Hematopoietic multipotent progenitor cell treated with erythropoietin and hydrocortisone succinate and interleukin-3 and kit ligand, for 17 days (in vitro differentiated cells): ENCODE measurements at regions not wholly inside any gene's neighbourhood (a gene's known extent, or its start where the extent isn't known, plus 50 kb on each side); places are given as distances from the start of the nearest gene placed in this dataset.

Source experiments
- DNase-seq: peaks from one replicate; pipeline ENCODE4 v3.0.0-alpha.2; 2015; ENCODE audit warnings: low spot score

DNA sequence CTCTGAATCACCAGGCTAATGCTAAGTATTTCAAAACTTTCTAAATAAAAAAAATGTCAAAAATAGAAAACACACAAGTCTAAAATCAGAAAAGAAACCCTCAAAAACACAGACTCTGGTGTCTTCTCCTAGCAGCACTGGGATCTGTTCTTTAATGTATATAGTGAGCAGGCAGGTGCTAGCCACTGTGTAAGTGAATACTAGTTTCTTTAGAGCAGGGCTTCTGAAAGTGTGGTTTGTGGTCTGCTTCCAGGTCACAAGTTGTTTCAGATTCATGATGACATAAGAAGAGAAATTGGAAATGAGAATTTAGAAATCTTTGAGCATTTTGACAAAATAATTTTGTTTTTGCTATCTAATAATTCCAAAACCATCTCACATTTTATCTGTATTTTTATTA, 763.1 kb downstream of the USP25 start:
- DNase-seq = no peak

DNA sequence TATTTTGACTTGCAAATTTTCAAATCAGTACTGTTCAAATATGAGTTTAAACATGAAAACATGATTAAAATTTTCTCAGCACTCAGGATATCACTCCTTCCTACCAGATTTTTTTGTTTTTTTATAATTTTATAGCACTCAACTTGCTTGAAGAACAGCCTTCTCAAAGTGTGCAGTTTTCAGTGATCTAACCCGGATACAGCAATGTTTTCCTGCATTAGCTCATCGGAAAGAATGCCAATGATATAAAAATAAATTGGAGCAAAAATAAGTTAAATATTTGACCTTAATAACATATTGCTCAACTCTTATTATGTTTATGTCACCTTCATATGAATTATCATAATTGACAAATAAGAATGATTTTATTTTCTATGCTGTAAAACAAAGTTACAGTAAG, 766.8 kb downstream of the USP25 start:
- no peak for DNase-seq

DNA sequence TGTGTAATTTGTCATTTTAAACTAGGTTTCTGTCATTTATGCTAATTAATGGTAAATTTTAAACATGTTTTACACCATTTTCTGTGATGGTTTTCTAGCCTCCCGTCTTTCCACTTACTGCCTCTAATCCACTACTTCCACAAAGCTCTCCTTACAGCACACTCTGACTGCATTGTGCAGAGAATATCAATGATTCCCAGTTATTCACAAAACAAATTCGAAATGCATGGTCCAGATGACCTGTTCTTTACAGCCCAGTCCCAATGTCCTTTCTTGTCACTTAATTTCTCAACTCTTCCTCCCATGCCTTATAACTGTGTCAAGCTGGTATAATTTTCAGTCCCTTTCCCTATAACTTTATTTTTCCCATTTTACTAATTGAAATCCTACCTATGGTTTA, 770.5 kb downstream of the USP25 start:
- DNase-seq = no peak

DNA sequence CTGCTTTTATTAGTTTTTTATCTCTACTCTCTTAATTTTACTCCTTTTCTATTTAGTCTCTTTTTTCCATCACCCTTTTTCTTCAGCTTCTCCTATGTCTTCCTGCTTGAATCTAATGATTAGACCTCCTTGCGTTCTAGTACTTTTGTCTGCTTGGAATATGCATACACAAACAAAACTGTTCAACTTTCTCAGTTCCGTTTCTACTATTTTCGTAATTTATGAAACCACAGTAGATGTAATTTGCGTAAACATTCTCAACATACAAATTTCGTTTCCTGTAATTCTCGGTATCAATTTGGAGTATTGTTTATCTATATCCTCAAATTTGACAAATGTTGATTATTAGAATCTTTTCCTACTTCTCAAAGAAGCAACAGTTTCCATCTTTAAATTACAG, 772.5 kb downstream of the USP25 start:
- DNase-seq = no peak

DNA sequence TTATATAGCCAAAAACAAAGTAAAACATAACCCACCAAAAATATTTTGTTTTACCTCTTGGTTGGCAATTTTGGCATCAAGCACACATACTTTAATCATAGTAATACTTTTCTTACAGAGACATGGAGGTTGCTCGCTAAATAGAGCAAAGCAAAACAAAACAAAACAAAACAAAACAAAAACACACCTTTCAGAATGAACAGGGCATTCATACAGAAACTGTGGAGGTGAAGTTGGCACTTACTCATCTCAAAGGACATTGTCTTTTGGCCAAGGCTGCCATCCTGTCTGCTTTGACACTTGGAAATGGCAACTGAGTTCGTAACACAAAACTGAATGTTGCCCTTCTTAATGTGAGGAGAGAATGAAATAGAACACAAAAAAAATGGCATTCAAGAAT, 773.1 kb downstream of the USP25 start:
- DNase-seq = no peak

DNA sequence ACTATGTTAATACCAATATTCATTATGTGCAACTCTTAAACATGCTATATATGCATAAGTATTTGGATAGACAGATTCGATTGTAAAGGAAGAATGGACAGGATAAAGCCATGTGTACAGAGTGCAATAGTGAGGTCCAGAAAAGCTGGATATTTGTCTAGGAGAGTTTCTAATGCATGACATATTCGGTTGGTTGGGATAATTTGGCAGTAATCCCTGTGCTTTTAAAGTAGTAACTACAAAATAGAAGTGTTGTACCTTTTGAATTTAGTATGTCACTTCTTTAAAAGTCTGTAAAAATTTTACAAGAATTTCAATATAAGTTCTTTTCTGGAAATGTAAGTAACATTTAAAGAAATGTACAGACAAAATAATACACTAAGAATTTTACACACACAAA, 774.5 kb downstream of the USP25 start:
- no peak for DNase-seq

DNA sequence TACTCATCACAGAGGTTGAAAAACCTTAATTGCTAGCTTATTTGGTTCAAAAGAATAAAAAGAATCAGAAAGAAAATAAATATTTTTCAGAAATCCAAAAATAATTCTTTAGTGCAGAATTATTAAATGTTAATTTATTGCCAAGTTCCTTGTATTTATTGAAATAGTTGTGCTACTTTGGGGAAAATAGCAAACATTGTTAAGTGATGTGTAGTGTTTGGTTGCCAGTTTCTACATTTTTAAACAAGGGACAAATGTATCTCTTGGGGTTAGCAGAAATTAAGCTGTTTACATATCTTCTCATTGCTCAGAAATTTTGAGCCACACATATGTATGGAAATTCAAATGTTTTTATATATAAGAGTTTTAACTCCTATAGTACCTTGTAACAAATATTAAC, 775.0 kb downstream of the USP25 start:
- DNase-seq = no peak

DNA sequence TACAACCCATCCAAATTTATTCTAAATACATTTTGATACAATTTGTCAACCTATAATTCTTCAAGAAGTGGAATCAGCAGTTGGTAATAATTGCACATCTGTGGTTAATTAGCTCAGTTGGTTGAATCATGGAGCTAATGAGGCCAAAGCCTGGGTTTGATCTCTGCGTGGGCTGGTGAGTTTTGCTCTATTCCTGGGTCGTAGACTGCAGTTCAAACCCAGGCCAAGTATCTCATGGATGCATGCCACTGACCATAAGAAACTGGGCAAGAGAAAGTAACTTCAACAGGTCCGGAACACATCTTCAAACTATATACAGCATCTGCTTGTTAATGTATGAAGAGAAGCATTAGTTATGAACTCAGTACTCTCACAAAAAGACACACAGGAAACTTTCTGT, 779.7 kb downstream of the USP25 start:
- no peak for DNase-seq

DNA sequence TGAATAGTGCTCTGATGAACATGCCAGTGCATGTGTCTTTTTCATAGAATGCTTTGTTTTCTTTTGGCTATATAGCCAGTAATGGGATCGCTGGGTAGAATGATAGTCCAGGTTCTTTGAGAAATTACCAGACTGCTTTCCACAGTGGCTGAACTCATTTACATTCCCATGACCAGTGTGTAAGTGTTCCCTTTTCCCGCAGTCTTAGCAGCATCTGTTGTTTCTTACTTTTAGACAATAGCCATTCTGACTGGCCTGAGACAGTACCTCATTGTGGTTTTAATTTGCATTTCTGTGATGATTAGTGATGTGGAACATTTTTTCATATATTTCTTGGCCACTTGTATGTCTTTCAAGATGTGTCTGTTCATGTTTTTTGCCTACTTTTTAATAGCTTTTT, 784.5 kb downstream of the USP25 start:
- no peak for DNase-seq

DNA sequence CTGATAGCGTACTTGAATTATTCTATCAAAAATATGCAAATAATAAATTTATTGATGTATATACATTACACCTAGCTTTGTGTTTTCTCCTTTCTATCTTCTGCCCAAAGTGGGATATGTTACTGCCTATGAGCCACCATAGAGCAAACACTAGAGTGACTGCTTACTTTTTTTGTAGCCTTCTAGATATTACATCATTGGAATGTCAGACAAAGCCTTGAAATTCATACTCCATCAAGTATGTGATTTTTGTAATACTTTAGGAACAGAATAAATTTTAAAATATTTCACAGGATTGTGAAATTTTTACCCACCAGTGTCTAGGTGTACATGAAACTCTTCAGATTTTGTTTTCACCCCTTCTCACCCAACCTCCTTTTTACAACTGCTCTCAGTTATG, 787.6 kb downstream of the USP25 start:
- DNase-seq = no peak

DNA sequence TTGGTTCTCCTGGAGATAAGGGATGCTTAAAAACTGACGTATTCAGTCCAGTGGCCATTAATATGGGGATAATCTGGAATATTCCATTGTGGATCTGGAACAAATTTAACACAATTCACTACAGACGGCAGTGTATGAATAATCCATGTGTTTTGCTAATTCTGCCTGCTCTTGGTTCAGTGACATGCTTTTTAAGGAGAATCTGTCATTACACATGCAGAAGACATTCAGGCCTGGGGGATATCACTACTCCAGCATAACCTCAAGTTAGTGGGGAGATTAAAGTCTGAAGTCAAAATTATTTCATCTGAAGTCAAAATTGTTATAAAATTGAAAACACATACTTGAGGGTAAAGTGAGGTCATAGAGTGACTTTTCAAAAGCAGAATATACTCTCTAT, 789.3 kb downstream of the USP25 start:
- DNase-seq = no peak

DNA sequence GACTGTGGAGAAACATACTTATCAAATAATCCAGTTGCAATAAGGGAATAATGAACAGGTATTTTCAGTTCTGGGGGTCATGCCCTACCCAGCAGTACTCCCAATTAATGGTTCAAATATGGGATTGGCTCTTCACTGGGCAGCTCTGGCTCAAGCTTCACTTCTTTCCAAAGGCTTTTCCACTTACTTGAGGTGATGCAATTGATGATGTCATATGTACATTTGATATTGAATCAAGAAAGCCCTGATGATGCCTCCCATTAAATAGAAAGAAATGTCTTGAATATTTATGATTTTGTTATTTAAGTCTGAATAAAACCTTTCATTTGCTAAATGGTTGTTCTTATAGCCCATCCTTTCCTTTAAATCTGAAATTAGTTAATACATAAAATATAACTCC, 789.9 kb downstream of the USP25 start:
- DNase-seq = no peak

DNA sequence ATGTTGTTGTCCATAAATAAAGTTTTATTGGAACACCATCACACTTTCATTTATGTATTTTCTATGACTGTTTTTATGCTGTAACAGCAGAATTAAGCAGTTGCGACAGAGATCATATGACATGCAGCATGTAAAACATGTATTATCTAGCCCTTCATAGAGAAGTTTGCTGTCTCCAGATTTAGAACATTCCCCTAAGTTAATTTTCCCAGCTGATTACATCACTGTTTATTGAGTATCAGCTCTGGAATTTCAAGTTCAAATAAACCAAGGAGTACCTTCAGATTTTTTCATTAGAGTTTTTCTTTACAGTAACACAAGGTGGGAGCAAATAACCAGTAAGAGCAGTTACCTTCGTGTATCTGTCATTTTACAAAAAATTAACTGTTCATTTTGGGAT, 792.8 kb downstream of the USP25 start:
- no peak for DNase-seq

DNA sequence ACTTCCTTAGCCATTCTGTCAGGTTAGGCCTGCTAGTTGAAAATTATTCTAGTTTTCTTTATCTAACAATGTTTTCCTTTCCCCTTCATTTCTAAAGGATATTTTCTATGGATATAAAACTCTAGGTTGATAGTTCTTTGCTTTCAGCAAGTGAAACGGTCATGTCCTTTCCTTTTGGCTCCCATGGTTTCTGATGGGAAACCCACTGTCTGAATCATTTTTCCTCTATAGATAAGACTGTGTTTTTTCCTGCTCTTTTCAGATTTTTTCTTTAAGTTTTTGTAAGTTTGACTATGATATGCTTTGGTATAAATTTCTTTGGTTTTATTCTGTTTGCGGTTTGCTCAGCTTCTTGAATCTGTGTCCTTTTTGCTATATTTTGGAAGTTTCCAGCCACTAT, 800.9 kb downstream of the USP25 start:
- no peak for DNase-seq

DNA sequence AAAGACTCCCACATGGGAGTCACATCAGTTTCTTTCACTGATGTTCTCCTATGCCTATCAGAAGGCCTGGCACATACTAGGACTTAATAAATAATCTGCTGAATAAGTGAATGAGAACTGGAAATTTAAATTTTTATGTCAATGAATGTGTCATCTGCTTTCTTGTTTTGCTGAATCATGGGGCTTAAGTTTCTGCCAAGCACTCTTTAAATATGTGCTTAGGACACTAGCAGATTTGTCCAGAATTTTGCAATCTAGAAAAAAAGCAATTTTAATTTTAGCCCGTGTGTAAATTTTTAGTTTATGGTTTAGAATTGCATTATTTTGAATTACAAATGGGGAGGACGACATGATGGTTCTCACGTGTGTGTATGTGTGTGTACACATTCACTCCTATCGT, 803.1 kb downstream of the USP25 start:
- no peak for DNase-seq

DNA sequence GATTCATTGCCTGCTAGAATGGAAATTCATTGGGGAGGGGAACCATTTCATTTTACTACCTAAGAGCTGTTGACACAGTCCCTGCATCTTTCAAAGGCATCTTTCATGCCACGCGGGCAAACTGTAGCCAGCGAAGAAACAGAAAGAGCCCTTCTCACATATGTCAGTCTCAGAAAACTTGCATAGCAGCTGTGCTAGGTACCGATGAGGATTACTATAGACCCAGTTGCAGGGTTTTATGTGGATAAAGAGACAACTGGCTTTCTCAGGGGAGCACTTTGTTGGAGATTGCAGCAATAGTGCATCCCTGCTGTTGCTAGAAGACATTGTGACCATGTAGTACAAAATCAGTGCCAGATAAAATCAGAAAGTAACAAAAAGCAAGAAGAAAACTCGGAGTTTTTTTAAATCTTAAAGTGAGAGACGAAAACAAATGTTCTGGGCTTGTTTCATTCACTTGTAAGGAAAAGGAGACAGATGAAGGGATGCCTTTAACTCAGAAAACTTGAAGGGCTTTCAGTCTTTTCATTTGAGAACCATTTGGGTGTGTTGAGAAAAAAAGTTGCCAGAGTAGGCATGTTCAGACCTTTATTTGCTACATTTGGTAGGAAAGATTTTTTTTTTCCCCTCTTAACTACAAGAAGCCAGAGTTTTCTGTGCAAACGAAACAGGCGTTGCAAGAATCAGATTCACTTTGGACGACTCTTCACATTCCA, 804.1 kb downstream of the USP25 start:
- no peak for DNase-seq

DNA sequence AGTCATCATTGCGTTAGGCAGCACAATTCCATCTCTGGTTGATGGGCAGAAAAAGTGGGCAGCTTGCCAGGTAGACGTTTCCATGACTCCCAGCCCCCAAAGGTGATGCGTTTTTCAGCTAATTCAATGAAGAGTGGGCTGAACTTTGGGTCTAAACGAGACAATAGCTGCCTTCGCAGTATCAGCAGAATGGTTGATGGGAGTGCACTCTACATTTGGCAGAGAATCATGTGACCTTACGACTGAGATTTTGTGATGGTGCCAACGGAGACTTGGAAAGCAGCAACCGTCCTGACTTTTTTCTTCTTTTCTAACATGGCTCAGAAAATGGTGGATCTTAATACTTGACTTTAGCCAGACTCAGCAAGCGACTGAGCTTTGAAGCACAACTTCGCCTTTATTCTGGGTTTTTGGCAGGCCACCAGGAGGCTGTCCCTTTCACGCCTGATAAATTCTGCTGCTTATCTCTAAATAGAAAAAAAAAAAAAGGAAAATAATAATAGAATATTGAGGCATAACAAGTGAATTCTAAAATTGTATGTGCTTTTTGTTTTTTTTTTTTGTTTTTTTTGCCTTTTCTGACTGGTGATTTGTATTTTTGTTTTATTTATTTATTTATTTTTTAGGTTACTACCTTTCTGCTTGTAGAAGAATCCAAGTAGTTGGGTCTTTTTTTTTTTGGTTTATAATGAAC, 804.8 kb downstream of the USP25 start:
- DNase-seq = no peak

DNA sequence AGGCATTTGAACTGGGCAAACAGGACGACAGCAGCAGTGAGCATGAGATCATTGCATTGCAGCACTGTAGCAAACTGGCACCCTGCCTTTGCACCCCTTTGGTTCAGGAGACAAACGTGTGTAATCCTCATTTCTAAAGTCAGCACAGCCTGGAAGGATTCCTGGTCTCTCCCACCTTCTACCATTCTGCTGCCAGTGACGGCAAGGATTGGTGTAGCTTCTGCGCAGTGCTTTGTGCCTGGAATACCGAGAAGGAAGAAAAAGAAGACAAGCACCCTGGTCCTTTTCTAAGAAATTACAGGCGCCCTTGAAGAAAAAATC, 805.3 kb downstream of the USP25 start:
- no peak for DNase-seq

DNA sequence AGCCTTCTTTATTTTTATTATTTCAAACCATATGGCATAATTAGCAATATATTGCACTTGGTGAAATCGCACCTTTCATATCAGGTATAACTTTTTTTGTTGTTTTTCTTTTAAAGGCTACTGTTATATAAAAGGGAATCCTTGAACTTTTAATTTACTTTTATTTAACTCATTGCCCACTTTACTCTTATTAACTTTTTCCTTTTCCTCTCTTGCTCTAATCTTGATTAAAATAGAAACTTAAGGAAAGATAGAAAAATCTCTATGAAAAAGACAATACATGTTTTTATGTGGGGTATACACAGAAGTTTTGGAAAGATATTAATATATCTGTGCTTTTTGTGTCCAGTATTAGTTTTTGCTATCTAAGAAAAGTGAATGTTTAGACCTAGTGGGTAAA, 805.8 kb downstream of the USP25 start:
- DNase-seq = no peak

DNA sequence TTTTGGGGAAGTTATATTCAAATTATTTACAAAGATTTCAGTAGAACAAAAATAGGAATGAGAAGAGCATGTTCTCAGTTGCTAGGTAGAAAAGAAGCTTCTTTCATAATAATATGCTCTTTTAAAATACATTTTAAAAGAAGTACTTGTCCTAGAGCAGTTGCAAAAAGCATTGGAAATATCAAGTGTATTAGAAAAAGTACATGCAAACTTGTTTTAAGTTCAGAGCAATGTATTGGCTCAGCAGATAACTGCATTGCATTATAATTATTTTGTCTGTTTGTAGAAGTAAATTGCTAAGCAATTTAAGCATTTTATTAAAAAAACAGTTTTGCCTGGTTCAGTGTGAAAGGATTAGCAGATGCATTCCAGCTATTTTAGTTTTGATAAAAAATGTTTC, 806.4 kb downstream of the USP25 start:
- DNase-seq = no peak

DNA sequence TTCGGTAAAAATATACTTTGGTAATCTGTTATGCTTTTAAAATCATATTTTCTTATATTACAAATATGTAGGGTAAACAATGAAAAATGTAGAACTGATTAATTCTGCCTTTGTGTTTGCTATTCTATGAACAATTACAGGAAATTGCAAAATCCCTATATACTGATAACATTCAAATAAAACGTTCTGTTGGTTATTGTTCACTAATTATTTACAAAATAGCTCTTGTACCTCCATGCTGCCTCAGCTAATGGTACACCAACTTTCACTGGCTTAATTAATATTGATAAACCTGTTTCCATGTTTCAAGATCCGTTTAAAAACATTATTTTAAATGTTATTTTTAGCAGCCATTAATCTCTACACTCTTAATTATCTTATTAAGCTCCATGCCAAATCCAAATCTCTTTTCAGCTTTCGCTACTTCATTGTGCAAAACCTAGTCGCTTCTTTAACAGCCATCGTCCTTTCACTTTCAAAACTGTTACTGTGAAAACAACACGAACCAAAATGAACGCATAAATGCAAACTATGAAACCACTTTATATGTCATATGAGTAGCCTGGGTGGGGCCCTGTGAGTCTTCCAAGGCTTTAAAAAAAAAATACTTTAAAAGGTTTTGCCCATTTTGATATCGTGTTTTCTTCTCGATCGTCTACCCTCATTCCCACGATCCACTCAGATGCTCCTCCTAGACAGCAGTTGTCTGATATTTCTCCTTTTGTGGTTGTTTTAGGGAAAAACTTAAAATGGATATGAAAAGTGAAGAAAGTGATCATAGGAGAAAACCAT, 807.1 kb downstream of the USP25 start:
- DNase-seq = no peak

DNA sequence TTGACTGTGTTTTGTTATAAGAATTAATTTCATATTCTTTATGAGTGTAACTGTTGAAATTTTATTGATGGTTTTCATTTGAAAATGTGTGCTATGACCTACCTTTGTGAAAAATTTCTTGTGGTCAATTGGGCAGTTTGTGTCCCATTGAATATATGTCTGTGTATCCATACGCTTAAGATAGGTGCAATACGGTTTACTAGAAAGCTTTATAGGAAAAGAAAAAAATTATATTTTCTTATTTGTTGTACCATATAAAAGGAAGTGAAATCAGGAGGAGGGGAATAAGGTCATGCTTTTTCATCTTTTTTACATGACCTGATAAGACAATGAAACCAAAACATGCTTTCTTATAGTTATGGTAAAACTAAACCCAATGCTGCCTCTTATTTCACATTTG, 807.7 kb downstream of the USP25 start:
- no peak for DNase-seq

DNA sequence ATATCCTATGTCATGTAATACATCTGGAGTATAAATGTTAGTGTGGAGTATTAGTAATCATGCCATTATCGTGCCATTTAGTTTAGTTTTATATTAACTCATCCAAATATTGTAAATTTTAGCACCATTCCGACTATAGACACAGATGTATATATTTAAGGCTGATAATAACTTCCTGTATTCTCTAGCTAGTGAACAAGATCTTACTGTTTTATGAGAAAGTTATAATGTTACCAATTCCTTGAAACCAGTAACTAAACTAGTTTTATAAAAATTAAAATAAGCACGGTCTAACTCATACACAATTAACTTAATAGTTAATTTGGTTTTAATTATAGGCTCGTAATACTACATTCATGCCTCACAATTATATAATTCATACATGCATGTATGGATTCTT, 808.6 kb downstream of the USP25 start:
- no peak for DNase-seq
